IMR-90 (cell line): ENCODE measurements at regions not wholly inside any gene's neighbourhood (a gene's known extent, or its start where the extent isn't known, plus 50 kb on each side); places are given as distances from the start of the nearest gene placed in this dataset.

Experiments
- CEBPB ChIP-seq: IDR thresholded peaks from 2 replicates; pipeline ENCODE4 v1.6.1; 2012; ENCODE audit warnings: low read depth, low read length, improper control_type of control experiment
- FOS ChIP-seq: fragments of 150-350 bp; IDR thresholded peaks from 2 replicates; pipeline ENCODE4 v1.6.1; 2016; ENCODE audit warnings: low read depth, low read length
- MAFK ChIP-seq: IDR thresholded peaks from 2 replicates; pipeline ENCODE4 v1.6.1; 2012; ENCODE audit warnings: low read depth, low read length, improper control_type of control experiment
- POLR2A ChIP-seq: IDR thresholded peaks from 2 replicates; pipeline ENCODE4 v1.6.1; 2012; ENCODE audit warnings: mild to moderate bottlenecking, low read depth, low read length
- RAD21 ChIP-seq: IDR thresholded peaks from 2 replicates; pipeline ENCODE4 v1.6.1; 2012; ENCODE audit warnings: low read length, improper control_type of control experiment
- RCOR1 ChIP-seq: IDR thresholded peaks from 2 replicates; pipeline ENCODE4 v1.6.1; 2012; ENCODE audit warnings: mild to moderate bottlenecking, low read length, improper control_type of control experiment; ENCODE audit not compliant: insufficient replicate concordance
- TF ChIP-seq, protein P1 (sequence below): conservative IDR thresholded peaks from 2 replicates; pipeline ENCODE4 v1.5.1; 2012; ENCODE audit warnings: mild to moderate bottlenecking, low read depth, low read length, improper control_type of control experiment
- TF ChIP-seq, protein P2 (sequence below): fragments of 150-350 bp; IDR thresholded peaks from 2 replicates; pipeline ENCODE4 v1.6.1; 2016; ENCODE audit warnings: low read depth, mild to moderate bottlenecking, low read length, moderate library complexity, borderline replicate concordance

DNA sequence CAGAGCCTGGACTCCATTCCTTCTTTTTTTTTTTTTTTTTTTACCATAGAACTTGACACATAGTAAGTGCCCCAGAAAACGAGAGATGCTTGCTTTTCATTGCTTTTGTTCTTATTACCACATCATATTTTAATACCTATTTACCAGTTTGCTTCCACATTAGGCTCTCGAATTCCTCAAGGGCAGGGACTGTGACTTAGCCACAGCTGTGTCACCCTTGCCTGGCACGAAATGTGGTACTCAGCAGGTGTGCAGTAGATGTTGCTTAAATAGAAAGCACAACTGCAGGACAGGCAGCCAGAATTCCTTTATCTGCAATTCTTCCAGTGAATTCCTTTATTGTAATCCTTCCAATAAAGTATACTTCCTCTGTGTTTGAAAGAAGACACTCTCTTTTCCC lies 393.0 kb downstream of the HAPSTR1 start:
- TF ChIP-seq, protein P1, sequence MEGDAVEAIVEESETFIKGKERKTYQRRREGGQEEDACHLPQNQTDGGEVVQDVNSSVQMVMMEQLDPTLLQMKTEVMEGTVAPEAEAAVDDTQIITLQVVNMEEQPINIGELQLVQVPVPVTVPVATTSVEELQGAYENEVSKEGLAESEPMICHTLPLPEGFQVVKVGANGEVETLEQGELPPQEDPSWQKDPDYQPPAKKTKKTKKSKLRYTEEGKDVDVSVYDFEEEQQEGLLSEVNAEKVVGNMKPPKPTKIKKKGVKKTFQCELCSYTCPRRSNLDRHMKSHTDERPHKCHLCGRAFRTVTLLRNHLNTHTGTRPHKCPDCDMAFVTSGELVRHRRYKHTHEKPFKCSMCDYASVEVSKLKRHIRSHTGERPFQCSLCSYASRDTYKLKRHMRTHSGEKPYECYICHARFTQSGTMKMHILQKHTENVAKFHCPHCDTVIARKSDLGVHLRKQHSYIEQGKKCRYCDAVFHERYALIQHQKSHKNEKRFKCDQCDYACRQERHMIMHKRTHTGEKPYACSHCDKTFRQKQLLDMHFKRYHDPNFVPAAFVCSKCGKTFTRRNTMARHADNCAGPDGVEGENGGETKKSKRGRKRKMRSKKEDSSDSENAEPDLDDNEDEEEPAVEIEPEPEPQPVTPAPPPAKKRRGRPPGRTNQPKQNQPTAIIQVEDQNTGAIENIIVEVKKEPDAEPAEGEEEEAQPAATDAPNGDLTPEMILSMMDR, result no peak
- TF ChIP-seq CEBPB, result no peak
- no peak for TF ChIP-seq POLR2A
- no peak for TF ChIP-seq MAFK
- no peak for TF ChIP-seq FOS
- TF ChIP-seq, protein P2, sequence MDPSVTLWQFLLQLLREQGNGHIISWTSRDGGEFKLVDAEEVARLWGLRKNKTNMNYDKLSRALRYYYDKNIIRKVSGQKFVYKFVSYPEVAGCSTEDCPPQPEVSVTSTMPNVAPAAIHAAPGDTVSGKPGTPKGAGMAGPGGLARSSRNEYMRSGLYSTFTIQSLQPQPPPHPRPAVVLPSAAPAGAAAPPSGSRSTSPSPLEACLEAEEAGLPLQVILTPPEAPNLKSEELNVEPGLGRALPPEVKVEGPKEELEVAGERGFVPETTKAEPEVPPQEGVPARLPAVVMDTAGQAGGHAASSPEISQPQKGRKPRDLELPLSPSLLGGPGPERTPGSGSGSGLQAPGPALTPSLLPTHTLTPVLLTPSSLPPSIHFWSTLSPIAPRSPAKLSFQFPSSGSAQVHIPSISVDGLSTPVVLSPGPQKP, result no peak
- no peak for TF ChIP-seq RAD21
- no peak for TF ChIP-seq RCOR1
